ENCODE measurements at regions not wholly inside any gene's neighbourhood (a gene's known extent, or its start where the extent isn't known, plus 50 kb on each side); places are given as distances from the start of the nearest gene placed in this dataset.

GRCh38 chr6:169841251-169841650 is 89.8 kb downstream of the ERMARD start:
- H3K27me3 ChIP-seq (ENCODE audit: control insufficient read depth in 3 of 3, insufficient read depth in 3 of 3, low read depth in 1 of 3, low read length in 3 of 3) = peaks cover 0 to 35% (median 0%) of the 10 kb centered on the region in 3 experiments
- WGBS, 2 donors (ENCODE audit: extremely low coverage in 2 of 2, insufficient read length in 2 of 2, insufficient replicate concordance in 1 of 2) = no CpG with 5 or more reads among the region's 6 CpGs

GRCh38 chr6:169839898-169840631 is 88.6 kb downstream of the ERMARD start:
- DNase-seq (ENCODE audit: low spot score) = no peak
- Histone ChIP-seq H3K27ac (replicated peaks; ENCODE audit: low read length) (no peak overlapping the region), H3K18ac (ENCODE audit: low read length) (peak overlapping the region; percentile 65), H2AK5ac (ENCODE audit: low read depth, low read length) (peak overlapping the region; percentile 70), H2BK5ac (ENCODE audit: low read length) (no peak overlapping the region), H3K14ac (ENCODE audit: low read length) (peak overlapping the region; percentile 9), H3K79me1 (ENCODE audit: low read depth, low read length) (peaks cover 3% of the 10 kb centered on the region), H3K4me3 (ENCODE audit: low read length in 2 of 2) (peak overlapping the region in 1 of 2 donors; percentile 68), H4K91ac (ENCODE audit: low read depth, low read length, poor library complexity) (peak overlapping the region; percentile 38), H3K23ac (ENCODE audit: low read depth, low read length, poor library complexity) (peak overlapping the region; percentile 95), H3K36me3 (replicated peaks in 1 of 2; ENCODE audit: control insufficient read depth in 2 of 2, insufficient read depth in 2 of 2, low read length in 2 of 2) (no peaks in the 10 kb centered on the region), H4K8ac (ENCODE audit: low read depth, low read length) (no peak overlapping the region), H2AFZ (ENCODE audit: low read length) (no peak overlapping the region), H3K27me3 (ENCODE audit: control insufficient read depth in 3 of 3, insufficient read depth in 3 of 3, low read depth in 1 of 3, low read length in 3 of 3) (peaks cover 0 to 24% (median 0%) of the 10 kb centered on the region in 3 experiments), H3K9me3 (replicated peaks in 1 of 2; ENCODE audit: control insufficient read depth in 2 of 2, insufficient read depth in 1 of 2, low read depth in 1 of 2, low read length in 2 of 2) (no peaks in the 10 kb centered on the region), H3K4me1 (ENCODE audit: control insufficient read depth in 2 of 2, insufficient read depth in 1 of 2, low read depth in 1 of 2, low read length in 2 of 2) (no peaks in the 10 kb centered on the region), H2BK120ac (ENCODE audit: low read depth, low read length) (no peak overlapping the region), H3K4me2 (ENCODE audit: insufficient read depth, low read length, poor library complexity, severe bottlenecking) (no peak overlapping the region), H3K4ac (ENCODE audit: low read length) (no peak overlapping the region), H2BK12ac (ENCODE audit: low read length) (peak overlapping the region; percentile 82), H3K9ac (ENCODE audit: low read depth, low read length, poor library complexity) (no peak overlapping the region), H2BK15ac (ENCODE audit: low read length) (peak overlapping the region; percentile 45)
- 100% methylated on average over 3 of the region's 25 CpGs; no CpG with 5 or more reads in 1 of the 2 donors for WGBS, 2 donors (ENCODE audit: extremely low coverage in 2 of 2, insufficient read length in 2 of 2, insufficient replicate concordance in 1 of 2)

More at GRCh38 chr6:169841251-169841650, 89.8 kb downstream of the ERMARD start:
- H3K36me3 ChIP-seq (replicated peaks in 1 of 2; ENCODE audit: control insufficient read depth in 2 of 2, insufficient read depth in 2 of 2, low read length in 2 of 2) = no peaks in the 10 kb centered on the region
- no peak overlapping the region for H3K9ac ChIP-seq (ENCODE audit: low read depth, low read length, poor library complexity)
- H3K4me3 ChIP-seq (ENCODE audit: low read length in 2 of 2) = no peak overlapping the region
- H4K8ac ChIP-seq (ENCODE audit: low read depth, low read length) = no peak overlapping the region
- H3K4ac ChIP-seq (ENCODE audit: low read length) = no peak overlapping the region
- H3K14ac ChIP-seq (ENCODE audit: low read length) = no peak overlapping the region
- no peak overlapping the region for H2BK15ac ChIP-seq (ENCODE audit: low read length)
- H3K23ac ChIP-seq (ENCODE audit: low read depth, low read length, poor library complexity) = no peak overlapping the region
- no peaks in the 10 kb centered on the region for H3K4me1 ChIP-seq (ENCODE audit: control insufficient read depth in 2 of 2, insufficient read depth in 1 of 2, low read depth in 1 of 2, low read length in 2 of 2)
- H3K4me2 ChIP-seq (ENCODE audit: insufficient read depth, low read length, poor library complexity, severe bottlenecking) = no peak overlapping the region
- no peak overlapping the region for H2AFZ ChIP-seq (ENCODE audit: low read length)
- no peak overlapping the region for H2BK120ac ChIP-seq (ENCODE audit: low read depth, low read length)
- no peak overlapping the region for H2BK12ac ChIP-seq (ENCODE audit: low read length)
- no peak overlapping the region for H4K91ac ChIP-seq (ENCODE audit: low read depth, low read length, poor library complexity)
- no peaks in the 10 kb centered on the region for H3K9me3 ChIP-seq (replicated peaks in 1 of 2; ENCODE audit: control insufficient read depth in 2 of 2, insufficient read depth in 1 of 2, low read depth in 1 of 2, low read length in 2 of 2)
- no peak overlapping the region for H2BK5ac ChIP-seq (ENCODE audit: low read length)
- H3K27ac ChIP-seq (replicated peaks; ENCODE audit: low read length) = no peak overlapping the region
- H3K18ac ChIP-seq (ENCODE audit: low read length) = no peak overlapping the region
- no peak overlapping the region for H2AK5ac ChIP-seq (ENCODE audit: low read depth, low read length)
- H3K79me1 ChIP-seq (ENCODE audit: low read depth, low read length) = peaks cover 3% of the 10 kb centered on the region
- DNase-seq (ENCODE audit: low spot score) = no peak

GRCh38 chr6:169839493-169839892 is 88.1 kb downstream of the ERMARD start:
- H4K8ac ChIP-seq (ENCODE audit: low read depth, low read length) = no peak overlapping the region
- no CpG with 5 or more reads among the region's 10 CpGs for WGBS, 2 donors (ENCODE audit: extremely low coverage in 2 of 2, insufficient read length in 2 of 2, insufficient replicate concordance in 1 of 2)
- H2BK15ac ChIP-seq (ENCODE audit: low read length) = peak overlapping the region; percentile 45
- no peak overlapping the region for H2BK5ac ChIP-seq (ENCODE audit: low read length)
- peak overlapping the region; percentile 9 for H3K14ac ChIP-seq (ENCODE audit: low read length)
- H3K27ac ChIP-seq (replicated peaks; ENCODE audit: low read length) = no peak overlapping the region
- H3K27me3 ChIP-seq (ENCODE audit: control insufficient read depth in 3 of 3, insufficient read depth in 3 of 3, low read depth in 1 of 3, low read length in 3 of 3) = peaks cover 0 to 19% (median 0%) of the 10 kb centered on the region in 3 experiments
- H2BK12ac ChIP-seq (ENCODE audit: low read length) = peak overlapping the region; percentile 82
- H3K23ac ChIP-seq (ENCODE audit: low read depth, low read length, poor library complexity) = no peak overlapping the region
- H3K9ac ChIP-seq (ENCODE audit: low read depth, low read length, poor library complexity) = no peak overlapping the region
- no peak overlapping the region for H2BK120ac ChIP-seq (ENCODE audit: low read depth, low read length)
- no peaks in the 10 kb centered on the region for H3K36me3 ChIP-seq (replicated peaks in 1 of 2; ENCODE audit: control insufficient read depth in 2 of 2, insufficient read depth in 2 of 2, low read length in 2 of 2)
- no peaks in the 10 kb centered on the region for H3K9me3 ChIP-seq (replicated peaks in 1 of 2; ENCODE audit: control insufficient read depth in 2 of 2, insufficient read depth in 1 of 2, low read depth in 1 of 2, low read length in 2 of 2)
- H3K4me1 ChIP-seq (ENCODE audit: control insufficient read depth in 2 of 2, insufficient read depth in 1 of 2, low read depth in 1 of 2, low read length in 2 of 2) = no peaks in the 10 kb centered on the region
- no peak overlapping the region for H3K4me2 ChIP-seq (ENCODE audit: insufficient read depth, low read length, poor library complexity, severe bottlenecking)
- H3K4ac ChIP-seq (ENCODE audit: low read length) = no peak overlapping the region
- H3K4me3 ChIP-seq (ENCODE audit: low read length in 2 of 2) = peak overlapping the region in 1 of 2 donors; percentile 68
- peaks cover 3% of the 10 kb centered on the region for H3K79me1 ChIP-seq (ENCODE audit: low read depth, low read length)
- no peak for DNase-seq (ENCODE audit: low spot score)
- no peak overlapping the region for H2AFZ ChIP-seq (ENCODE audit: low read length)
- peak overlapping the region; percentile 20 for H3K18ac ChIP-seq (ENCODE audit: low read length)
- H2AK5ac ChIP-seq (ENCODE audit: low read depth, low read length) = peak overlapping the region; percentile 82
- no peak overlapping the region for H4K91ac ChIP-seq (ENCODE audit: low read depth, low read length, poor library complexity)

GRCh38 chr6:169839029-169839481 is 87.6 kb downstream of the ERMARD start:
- H4K8ac ChIP-seq (ENCODE audit: low read depth, low read length) = no peak overlapping the region
- H3K9ac ChIP-seq (ENCODE audit: low read depth, low read length, poor library complexity) = no peak overlapping the region
- H3K23ac ChIP-seq (ENCODE audit: low read depth, low read length, poor library complexity) = no peak overlapping the region
- H3K27me3 ChIP-seq (ENCODE audit: control insufficient read depth in 3 of 3, insufficient read depth in 3 of 3, low read depth in 1 of 3, low read length in 3 of 3) = peaks cover 0 to 17% (median 0%) of the 10 kb centered on the region in 3 experiments
- H3K36me3 ChIP-seq (replicated peaks in 1 of 2; ENCODE audit: control insufficient read depth in 2 of 2, insufficient read depth in 2 of 2, low read length in 2 of 2) = no peaks in the 10 kb centered on the region
- DNase-seq (ENCODE audit: low spot score) = no peak
- peaks cover 3% of the 10 kb centered on the region for H3K79me1 ChIP-seq (ENCODE audit: low read depth, low read length)
- H3K27ac ChIP-seq (replicated peaks; ENCODE audit: low read length) = no peak overlapping the region
- no peak overlapping the region for H2AFZ ChIP-seq (ENCODE audit: low read length)
- H3K14ac ChIP-seq (ENCODE audit: low read length) = no peak overlapping the region
- no peak overlapping the region for H3K4me3 ChIP-seq (ENCODE audit: low read length in 2 of 2)
- no peak overlapping the region for H4K91ac ChIP-seq (ENCODE audit: low read depth, low read length, poor library complexity)
- H2BK120ac ChIP-seq (ENCODE audit: low read depth, low read length) = no peak overlapping the region
- no peak overlapping the region for H3K4ac ChIP-seq (ENCODE audit: low read length)
- H2AK5ac ChIP-seq (ENCODE audit: low read depth, low read length) = peak overlapping the region; percentile 82
- peak overlapping the region; percentile 75 for H3K18ac ChIP-seq (ENCODE audit: low read length)
- no peak overlapping the region for H2BK5ac ChIP-seq (ENCODE audit: low read length)
- H2BK15ac ChIP-seq (ENCODE audit: low read length) = peak overlapping the region; percentile 80
- H3K9me3 ChIP-seq (replicated peaks in 1 of 2; ENCODE audit: control insufficient read depth in 2 of 2, insufficient read depth in 1 of 2, low read depth in 1 of 2, low read length in 2 of 2) = no peaks in the 10 kb centered on the region
- no peak overlapping the region for H3K4me2 ChIP-seq (ENCODE audit: insufficient read depth, low read length, poor library complexity, severe bottlenecking)
- no CpG with 5 or more reads among the region's 27 CpGs for WGBS, 2 donors (ENCODE audit: extremely low coverage in 2 of 2, insufficient read length in 2 of 2, insufficient replicate concordance in 1 of 2)
- no peak overlapping the region for H2BK12ac ChIP-seq (ENCODE audit: low read length)
- no peaks in the 10 kb centered on the region for H3K4me1 ChIP-seq (ENCODE audit: control insufficient read depth in 2 of 2, insufficient read depth in 1 of 2, low read depth in 1 of 2, low read length in 2 of 2)
